H9 (cell line): ENCODE measurements at regions not wholly inside any gene's neighbourhood (a gene's known extent, or its start where the extent isn't known, plus 50 kb on each side); places are given as distances from the start of the nearest gene placed in this dataset.

Experiments
- DNase-seq: peaks from one replicate; pipeline ENCODE4 v3.0.0-alpha.2; 2017
- H2AFZ ChIP-seq: one replicate; pipeline ENCODE4 v1.6.1; 2013; ENCODE audit warnings: mild to moderate bottlenecking, low read length, control low read depth, moderate library complexity
- H2AK5ac ChIP-seq: 2 replicates; pipeline ENCODE4 v1.6.1; 2013; ENCODE audit warnings: low read length, control low read depth, mixed read lengths; ENCODE audit not compliant: insufficient read length
- H2BK120ac ChIP-seq: one replicate; pipeline ENCODE4 v1.6.1; 2013; ENCODE audit warnings: low read depth, mild to moderate bottlenecking, low read length, control low read depth, inconsistent platforms; ENCODE audit not compliant: poor library complexity, severe bottlenecking
- H2BK12ac ChIP-seq: 2 replicates; pipeline ENCODE4 v1.6.1; 2013; ENCODE audit warnings: low read length, control low read depth, mixed read lengths, low read depth; ENCODE audit not compliant: insufficient read length
- H2BK15ac ChIP-seq: 2 replicates; pipeline ENCODE4 v1.6.1; 2013; ENCODE audit warnings: low read depth, low read length, control low read depth
- H2BK20ac ChIP-seq: one replicate; pipeline ENCODE4 v1.6.1; 2013; ENCODE audit warnings: low read depth, mild to moderate bottlenecking, low read length, control low read depth, inconsistent platforms; ENCODE audit not compliant: poor library complexity, severe bottlenecking
- H2BK5ac ChIP-seq: 2 replicates; pipeline ENCODE4 v1.6.1; 2013; ENCODE audit warnings: low read length, control low read depth, mixed read lengths; ENCODE audit not compliant: insufficient read length
- H3K14ac ChIP-seq: 2 replicates; pipeline ENCODE4 v1.6.1; 2013; ENCODE audit warnings: low read length, control low read depth; ENCODE audit not compliant: insufficient read depth
- H3K18ac ChIP-seq: 2 replicates; pipeline ENCODE4 v1.6.1; 2013; ENCODE audit warnings: low read depth, mild to moderate bottlenecking, mixed read lengths, low read length, control low read depth; ENCODE audit not compliant: insufficient read length
- H3K23ac ChIP-seq: 2 replicates; pipeline ENCODE4 v1.6.1; 2013; ENCODE audit warnings: low read length, control low read depth, mixed read lengths, low read depth; ENCODE audit not compliant: insufficient read length
- H3K23me2 ChIP-seq: 2 replicates; pipeline ENCODE4 v1.6.1; 2013; ENCODE audit warnings: low read depth, mild to moderate bottlenecking, mixed read lengths, low read length, control low read depth; ENCODE audit not compliant: insufficient read length, poor library complexity, severe bottlenecking
- H3K27ac ChIP-seq: 2 replicates; pipeline ENCODE4 v1.5.1; 2013; ENCODE audit warnings: low read length, control low read depth, mixed read lengths, low read depth; ENCODE audit not compliant: insufficient read length
- H3K27me3 ChIP-seq: 2 replicates; pipeline ENCODE4 v1.6.1; 2013; ENCODE audit warnings: low read length, control low read depth, inconsistent platforms; ENCODE audit not compliant: insufficient read depth
- H3K4ac ChIP-seq: 2 replicates; pipeline ENCODE4 v1.6.1; 2013; ENCODE audit warnings: low read depth, mild to moderate bottlenecking, control low read depth, inconsistent platforms, low read length, moderate library complexity
- H3K4me1 ChIP-seq: 2 replicates; pipeline ENCODE4 v1.6.1; 2013; ENCODE audit warnings: low read length, control low read depth, inconsistent platforms; ENCODE audit not compliant: insufficient read depth
- H3K4me2 ChIP-seq: 2 replicates; pipeline ENCODE4 v1.6.1; 2013; ENCODE audit warnings: low read length, control low read depth, mixed read lengths; ENCODE audit not compliant: insufficient read length, insufficient read depth
- H3K56ac ChIP-seq: 2 replicates; pipeline ENCODE4 v1.6.1; 2013; ENCODE audit warnings: low read depth, mild to moderate bottlenecking, mixed read lengths, low read length, control low read depth; ENCODE audit not compliant: insufficient read length
- H3K79me1 ChIP-seq: 2 replicates; pipeline ENCODE4 v1.6.1; 2013; ENCODE audit warnings: low read depth, mild to moderate bottlenecking, moderate library complexity, low read length, control low read depth, inconsistent platforms; ENCODE audit not compliant: insufficient read depth, poor library complexity, severe bottlenecking
- H3K79me2 ChIP-seq: 2 replicates; pipeline ENCODE4 v1.6.1; 2013; ENCODE audit warnings: low read length, control low read depth, inconsistent platforms; ENCODE audit not compliant: insufficient read depth
- H3K9ac ChIP-seq: 2 replicates; pipeline ENCODE4 v1.6.1; 2013; ENCODE audit warnings: low read length, control low read depth, mixed read lengths; ENCODE audit not compliant: insufficient read length; ENCODE audit errors: extremely low read depth
- H3K9me3 ChIP-seq: one replicate; pipeline ENCODE4 v1.6.1; 2013; ENCODE audit warnings: low read depth, low read length, inconsistent platforms; ENCODE audit not compliant: control insufficient read depth
- H3T11ph ChIP-seq: one replicate; pipeline ENCODE4 v1.6.1; 2013; ENCODE audit warnings: mild to moderate bottlenecking, low read length, control low read depth, inconsistent platforms
- H4K20me1 ChIP-seq: one replicate; pipeline ENCODE4 v1.6.1; 2013; ENCODE audit not compliant: control insufficient read depth, insufficient read length, insufficient read depth
- H4K5ac ChIP-seq: 2 replicates; pipeline ENCODE4 v1.6.1; 2013; ENCODE audit warnings: low read depth, mild to moderate bottlenecking, mixed read lengths, low read length, control low read depth; ENCODE audit not compliant: insufficient read length
- H4K8ac ChIP-seq: replicated peaks from 2 replicates; pipeline ENCODE4 v1.6.1; 2013; ENCODE audit warnings: low read length, control low read depth, mixed read lengths, low read depth; ENCODE audit not compliant: insufficient read length
- H4K91ac ChIP-seq: 2 replicates; pipeline ENCODE4 v1.6.1; 2013; ENCODE audit warnings: low read depth, mild to moderate bottlenecking, moderate library complexity, mixed read lengths, low read length, control low read depth; ENCODE audit not compliant: insufficient read length
- H3K27ac Mint-ChIP-seq, 3 experiments: 2 replicates in 2 of 3; 3 replicates in 1 of 3; pipeline ENCODE4 v1.8.0; 2020 to 2021; ENCODE audit warnings: mixed read lengths in 3 of 3, mild to moderate bottlenecking in 1 of 3, moderate library complexity in 1 of 3
- H3K27me3 Mint-ChIP-seq: 2 replicates; pipeline ENCODE4 v1.8.0; 2021; ENCODE audit warnings: low read depth, mild to moderate bottlenecking, moderate library complexity, mixed read lengths
- H3K36me3 Mint-ChIP-seq, 3 experiments: 2 replicates in 2 of 3; 3 replicates in 1 of 3; pipeline ENCODE4 v1.8.0; 2020 to 2021; ENCODE audit warnings: low read depth in 3 of 3, mixed read lengths in 3 of 3; ENCODE audit not compliant: insufficient read depth in 1 of 3
- H3K4me1 Mint-ChIP-seq, 2 experiments: 2 replicates each; pipeline ENCODE4 v1.8.0; 2020; ENCODE audit warnings: mixed read lengths in 2 of 2
- H3K4me3 Mint-ChIP-seq, 2 experiments: 2 replicates in 1 of 2; 3 replicates in 1 of 2; pipeline ENCODE4 v1.8.0; 2020 to 2021; ENCODE audit warnings: mild to moderate bottlenecking in 2 of 2, mixed read lengths in 2 of 2, moderate library complexity in 1 of 2
- H3K9me3 Mint-ChIP-seq, 2 experiments: 2 replicates in 1 of 2; 3 replicates in 1 of 2; pipeline ENCODE4 v1.8.0; 2020; ENCODE audit warnings: mild to moderate bottlenecking in 2 of 2, mixed read lengths in 2 of 2, moderate library complexity in 1 of 2
- WGBS: extraction: QIAGEN DNeasy Blood & Tissue Kit; methylation state at CpG from one replicate; pipeline ENCODE4 v1.1.7; 2013; ENCODE audit warnings: missing lambda C conversion rate, low lambda C conversion rate, mixed read lengths; ENCODE audit not compliant: insufficient read length; ENCODE audit errors: extremely low coverage; 5-methylcytosine and 5-hydroxymethylcytosine counted together
- TF ChIP-seq, protein P1 (sequence below): fragments of 200-600 bp; sonication (generic); conservative IDR thresholded peaks from 3 replicates; pipeline ENCODE4 v1.8.0; 2021; ENCODE audit warnings: antibody characterized with exemption, mild to moderate bottlenecking

DNA sequence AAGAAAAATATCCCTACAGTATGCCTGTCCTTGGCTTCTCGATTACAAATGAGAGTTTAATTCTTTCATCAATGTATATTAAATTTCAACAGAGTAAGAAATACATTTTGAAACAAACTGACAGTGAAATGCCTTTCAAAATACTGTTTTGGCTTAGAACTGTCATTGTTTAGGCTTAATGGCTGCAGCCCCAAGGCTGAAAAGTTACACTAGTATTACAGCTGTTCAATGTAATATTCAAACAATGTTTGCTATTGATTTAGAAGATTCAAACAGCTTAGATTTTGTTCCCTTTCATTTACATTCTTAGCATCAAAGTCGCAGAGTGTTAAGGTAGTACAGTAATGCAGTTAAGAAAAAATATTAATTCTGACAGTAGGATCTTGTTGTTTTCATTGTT is 882.9 kb upstream of the ADGRL2 start:
- Histone ChIP-seq H2BK120ac (no peak overlapping the region), H3T11ph (no peak overlapping the region), H2AK5ac (no peak overlapping the region), H4K20me1 (no peaks in the 10 kb centered on the region), H3K27ac (no peak overlapping the region), H2BK12ac (no peak overlapping the region), H3K23me2 (no peaks in the 10 kb centered on the region), H3K18ac (no peak overlapping the region), H3K27me3 (no peaks in the 10 kb centered on the region), H3K23ac (no peak overlapping the region), H3K4ac (no peak overlapping the region), H2AFZ (no peak overlapping the region), H3K4me1 (no peaks in the 10 kb centered on the region), H2BK15ac (no peak overlapping the region), H4K5ac (no peak overlapping the region), H2BK5ac (no peak overlapping the region), H3K9ac (no peak overlapping the region), H2BK20ac (no peak overlapping the region), H3K79me1 (no peaks in the 10 kb centered on the region), H4K91ac (no peak overlapping the region), H4K8ac (no peak overlapping the region), H3K79me2 (no peaks in the 10 kb centered on the region), H3K14ac (no peak overlapping the region), H3K9me3 (no peaks in the 10 kb centered on the region), H3K56ac (no peak overlapping the region), H3K4me2 (no peak overlapping the region)
- no peaks in the 10 kb centered on the region for H3K27me3 Mint-ChIP-seq
- H3K36me3 Mint-ChIP-seq, result no peaks in the 10 kb centered on the region
- H3K4me3 Mint-ChIP-seq, result no peak overlapping the region
- H3K4me1 Mint-ChIP-seq, result no peaks in the 10 kb centered on the region
- H3K27ac Mint-ChIP-seq, result no peak overlapping the region
- DNase-seq, result no peak
- H3K9me3 Mint-ChIP-seq, result peaks cover 0 to 3% of the 10 kb centered on the region in 2 experiments; a peak in 1 of 5 replicates
- TF ChIP-seq, protein P1, sequence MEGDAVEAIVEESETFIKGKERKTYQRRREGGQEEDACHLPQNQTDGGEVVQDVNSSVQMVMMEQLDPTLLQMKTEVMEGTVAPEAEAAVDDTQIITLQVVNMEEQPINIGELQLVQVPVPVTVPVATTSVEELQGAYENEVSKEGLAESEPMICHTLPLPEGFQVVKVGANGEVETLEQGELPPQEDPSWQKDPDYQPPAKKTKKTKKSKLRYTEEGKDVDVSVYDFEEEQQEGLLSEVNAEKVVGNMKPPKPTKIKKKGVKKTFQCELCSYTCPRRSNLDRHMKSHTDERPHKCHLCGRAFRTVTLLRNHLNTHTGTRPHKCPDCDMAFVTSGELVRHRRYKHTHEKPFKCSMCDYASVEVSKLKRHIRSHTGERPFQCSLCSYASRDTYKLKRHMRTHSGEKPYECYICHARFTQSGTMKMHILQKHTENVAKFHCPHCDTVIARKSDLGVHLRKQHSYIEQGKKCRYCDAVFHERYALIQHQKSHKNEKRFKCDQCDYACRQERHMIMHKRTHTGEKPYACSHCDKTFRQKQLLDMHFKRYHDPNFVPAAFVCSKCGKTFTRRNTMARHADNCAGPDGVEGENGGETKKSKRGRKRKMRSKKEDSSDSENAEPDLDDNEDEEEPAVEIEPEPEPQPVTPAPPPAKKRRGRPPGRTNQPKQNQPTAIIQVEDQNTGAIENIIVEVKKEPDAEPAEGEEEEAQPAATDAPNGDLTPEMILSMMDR, result no peak
- no CpG with 5 or more reads among the region's 2 CpGs for WGBS
